SK-N-SH (cell line): ENCODE measurements at regions not wholly inside any gene's neighbourhood (a gene's known extent, or its start where the extent isn't known, plus 50 kb on each side); places are given as distances from the start of the nearest gene placed in this dataset.

Experiments used
- POLR2AphosphoS5 ChIP-seq: IDR thresholded peaks from 2 replicates; pipeline ENCODE4 v1.6.1; 2012; ENCODE audit warnings: low read depth, low read length
- RXRA ChIP-seq: IDR thresholded peaks from 2 replicates; pipeline ENCODE4 v1.4.0; 2012; ENCODE audit warnings: low read depth, mild to moderate bottlenecking, borderline replicate concordance
- USF2 ChIP-seq: fragments of 150-350 bp; IDR thresholded peaks from 2 replicates; pipeline ENCODE4 v1.6.1; 2017; ENCODE audit warnings: antibody characterized with exemption, low read length, low read depth, borderline replicate concordance
- ZBTB33 ChIP-seq: IDR thresholded peaks from 2 replicates; pipeline ENCODE4 v1.4.0; 2012; ENCODE audit warnings: low read depth, borderline replicate concordance
- TF ChIP-seq, protein P1 (sequence below): fragments of 200-600 bp; sonication (generic); IDR thresholded peaks from 2 replicates; pipeline ENCODE4 v1.6.1; 2017; ENCODE audit warnings: antibody characterized with exemption, mild to moderate bottlenecking, moderate library complexity
- TF ChIP-seq, protein P2 (sequence below): IDR thresholded peaks from 2 replicates; pipeline ENCODE4 v1.4.0; 2012; ENCODE audit warnings: low read depth

GRCh38 chr6:134626086-134626485, 308.2 kb upstream of the SGK1 start:
- TF ChIP-seq, protein P1, sequence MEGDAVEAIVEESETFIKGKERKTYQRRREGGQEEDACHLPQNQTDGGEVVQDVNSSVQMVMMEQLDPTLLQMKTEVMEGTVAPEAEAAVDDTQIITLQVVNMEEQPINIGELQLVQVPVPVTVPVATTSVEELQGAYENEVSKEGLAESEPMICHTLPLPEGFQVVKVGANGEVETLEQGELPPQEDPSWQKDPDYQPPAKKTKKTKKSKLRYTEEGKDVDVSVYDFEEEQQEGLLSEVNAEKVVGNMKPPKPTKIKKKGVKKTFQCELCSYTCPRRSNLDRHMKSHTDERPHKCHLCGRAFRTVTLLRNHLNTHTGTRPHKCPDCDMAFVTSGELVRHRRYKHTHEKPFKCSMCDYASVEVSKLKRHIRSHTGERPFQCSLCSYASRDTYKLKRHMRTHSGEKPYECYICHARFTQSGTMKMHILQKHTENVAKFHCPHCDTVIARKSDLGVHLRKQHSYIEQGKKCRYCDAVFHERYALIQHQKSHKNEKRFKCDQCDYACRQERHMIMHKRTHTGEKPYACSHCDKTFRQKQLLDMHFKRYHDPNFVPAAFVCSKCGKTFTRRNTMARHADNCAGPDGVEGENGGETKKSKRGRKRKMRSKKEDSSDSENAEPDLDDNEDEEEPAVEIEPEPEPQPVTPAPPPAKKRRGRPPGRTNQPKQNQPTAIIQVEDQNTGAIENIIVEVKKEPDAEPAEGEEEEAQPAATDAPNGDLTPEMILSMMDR = no peak
- TF ChIP-seq POLR2AphosphoS5 (no peak), ZBTB33 (no peak), RXRA (no peak), USF2 (no peak)
- TF ChIP-seq, protein P2, sequence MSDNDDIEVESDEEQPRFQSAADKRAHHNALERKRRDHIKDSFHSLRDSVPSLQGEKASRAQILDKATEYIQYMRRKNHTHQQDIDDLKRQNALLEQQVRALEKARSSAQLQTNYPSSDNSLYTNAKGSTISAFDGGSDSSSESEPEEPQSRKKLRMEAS = no peak
